H9 (cell line): ENCODE measurements at regions not wholly inside any gene's neighbourhood (a gene's known extent, or its start where the extent isn't known, plus 50 kb on each side); places are given as distances from the start of the nearest gene placed in this dataset.

Source experiments
- DNase-seq: peaks from one replicate; pipeline ENCODE4 v3.0.0-alpha.2; 2017
- H2AFZ ChIP-seq: one replicate; pipeline ENCODE4 v1.6.1; 2013; ENCODE audit warnings: mild to moderate bottlenecking, low read length, control low read depth, moderate library complexity
- H2AK5ac ChIP-seq: 2 replicates; pipeline ENCODE4 v1.6.1; 2013; ENCODE audit warnings: low read length, control low read depth, mixed read lengths; ENCODE audit not compliant: insufficient read length
- H2BK120ac ChIP-seq: one replicate; pipeline ENCODE4 v1.6.1; 2013; ENCODE audit warnings: low read depth, mild to moderate bottlenecking, low read length, control low read depth, inconsistent platforms; ENCODE audit not compliant: poor library complexity, severe bottlenecking
- H2BK12ac ChIP-seq: 2 replicates; pipeline ENCODE4 v1.6.1; 2013; ENCODE audit warnings: low read length, control low read depth, mixed read lengths, low read depth; ENCODE audit not compliant: insufficient read length
- H2BK15ac ChIP-seq: 2 replicates; pipeline ENCODE4 v1.6.1; 2013; ENCODE audit warnings: low read depth, low read length, control low read depth
- H2BK20ac ChIP-seq: one replicate; pipeline ENCODE4 v1.6.1; 2013; ENCODE audit warnings: low read depth, mild to moderate bottlenecking, low read length, control low read depth, inconsistent platforms; ENCODE audit not compliant: poor library complexity, severe bottlenecking
- H2BK5ac ChIP-seq: 2 replicates; pipeline ENCODE4 v1.6.1; 2013; ENCODE audit warnings: low read length, control low read depth, mixed read lengths; ENCODE audit not compliant: insufficient read length
- H3K14ac ChIP-seq: 2 replicates; pipeline ENCODE4 v1.6.1; 2013; ENCODE audit warnings: low read length, control low read depth; ENCODE audit not compliant: insufficient read depth
- H3K18ac ChIP-seq: 2 replicates; pipeline ENCODE4 v1.6.1; 2013; ENCODE audit warnings: low read depth, mild to moderate bottlenecking, mixed read lengths, low read length, control low read depth; ENCODE audit not compliant: insufficient read length
- H3K23ac ChIP-seq: 2 replicates; pipeline ENCODE4 v1.6.1; 2013; ENCODE audit warnings: low read length, control low read depth, mixed read lengths, low read depth; ENCODE audit not compliant: insufficient read length
- H3K23me2 ChIP-seq: 2 replicates; pipeline ENCODE4 v1.6.1; 2013; ENCODE audit warnings: low read depth, mild to moderate bottlenecking, mixed read lengths, low read length, control low read depth; ENCODE audit not compliant: insufficient read length, poor library complexity, severe bottlenecking
- H3K27ac ChIP-seq: 2 replicates; pipeline ENCODE4 v1.5.1; 2013; ENCODE audit warnings: low read length, control low read depth, mixed read lengths, low read depth; ENCODE audit not compliant: insufficient read length
- H3K27me3 ChIP-seq: 2 replicates; pipeline ENCODE4 v1.6.1; 2013; ENCODE audit warnings: low read length, control low read depth, inconsistent platforms; ENCODE audit not compliant: insufficient read depth
- H3K4ac ChIP-seq: 2 replicates; pipeline ENCODE4 v1.6.1; 2013; ENCODE audit warnings: low read depth, mild to moderate bottlenecking, control low read depth, inconsistent platforms, low read length, moderate library complexity
- H3K4me1 ChIP-seq: 2 replicates; pipeline ENCODE4 v1.6.1; 2013; ENCODE audit warnings: low read length, control low read depth, inconsistent platforms; ENCODE audit not compliant: insufficient read depth
- H3K4me2 ChIP-seq: 2 replicates; pipeline ENCODE4 v1.6.1; 2013; ENCODE audit warnings: low read length, control low read depth, mixed read lengths; ENCODE audit not compliant: insufficient read length, insufficient read depth
- H3K56ac ChIP-seq: 2 replicates; pipeline ENCODE4 v1.6.1; 2013; ENCODE audit warnings: low read depth, mild to moderate bottlenecking, mixed read lengths, low read length, control low read depth; ENCODE audit not compliant: insufficient read length
- H3K79me1 ChIP-seq: 2 replicates; pipeline ENCODE4 v1.6.1; 2013; ENCODE audit warnings: low read depth, mild to moderate bottlenecking, moderate library complexity, low read length, control low read depth, inconsistent platforms; ENCODE audit not compliant: insufficient read depth, poor library complexity, severe bottlenecking
- H3K79me2 ChIP-seq: 2 replicates; pipeline ENCODE4 v1.6.1; 2013; ENCODE audit warnings: low read length, control low read depth, inconsistent platforms; ENCODE audit not compliant: insufficient read depth
- H3K9ac ChIP-seq: 2 replicates; pipeline ENCODE4 v1.6.1; 2013; ENCODE audit warnings: low read length, control low read depth, mixed read lengths; ENCODE audit not compliant: insufficient read length; ENCODE audit errors: extremely low read depth
- H3K9me3 ChIP-seq: one replicate; pipeline ENCODE4 v1.6.1; 2013; ENCODE audit warnings: low read depth, low read length, inconsistent platforms; ENCODE audit not compliant: control insufficient read depth
- H3T11ph ChIP-seq: one replicate; pipeline ENCODE4 v1.6.1; 2013; ENCODE audit warnings: mild to moderate bottlenecking, low read length, control low read depth, inconsistent platforms
- H4K20me1 ChIP-seq: one replicate; pipeline ENCODE4 v1.6.1; 2013; ENCODE audit not compliant: control insufficient read depth, insufficient read length, insufficient read depth
- H4K5ac ChIP-seq: 2 replicates; pipeline ENCODE4 v1.6.1; 2013; ENCODE audit warnings: low read depth, mild to moderate bottlenecking, mixed read lengths, low read length, control low read depth; ENCODE audit not compliant: insufficient read length
- H4K8ac ChIP-seq: replicated peaks from 2 replicates; pipeline ENCODE4 v1.6.1; 2013; ENCODE audit warnings: low read length, control low read depth, mixed read lengths, low read depth; ENCODE audit not compliant: insufficient read length
- H4K91ac ChIP-seq: 2 replicates; pipeline ENCODE4 v1.6.1; 2013; ENCODE audit warnings: low read depth, mild to moderate bottlenecking, moderate library complexity, mixed read lengths, low read length, control low read depth; ENCODE audit not compliant: insufficient read length
- H3K27ac Mint-ChIP-seq, 3 experiments: 2 replicates in 2 of 3; 3 replicates in 1 of 3; pipeline ENCODE4 v1.8.0; 2020 to 2021; ENCODE audit warnings: mixed read lengths in 3 of 3, mild to moderate bottlenecking in 1 of 3, moderate library complexity in 1 of 3
- H3K27me3 Mint-ChIP-seq: 2 replicates; pipeline ENCODE4 v1.8.0; 2021; ENCODE audit warnings: low read depth, mild to moderate bottlenecking, moderate library complexity, mixed read lengths
- H3K36me3 Mint-ChIP-seq, 3 experiments: 2 replicates in 2 of 3; 3 replicates in 1 of 3; pipeline ENCODE4 v1.8.0; 2020 to 2021; ENCODE audit warnings: low read depth in 3 of 3, mixed read lengths in 3 of 3; ENCODE audit not compliant: insufficient read depth in 1 of 3
- H3K4me1 Mint-ChIP-seq, 2 experiments: 2 replicates each; pipeline ENCODE4 v1.8.0; 2020; ENCODE audit warnings: mixed read lengths in 2 of 2
- H3K4me3 Mint-ChIP-seq, 2 experiments: 2 replicates in 1 of 2; 3 replicates in 1 of 2; pipeline ENCODE4 v1.8.0; 2020 to 2021; ENCODE audit warnings: mild to moderate bottlenecking in 2 of 2, mixed read lengths in 2 of 2, moderate library complexity in 1 of 2
- H3K9me3 Mint-ChIP-seq, 2 experiments: 2 replicates in 1 of 2; 3 replicates in 1 of 2; pipeline ENCODE4 v1.8.0; 2020; ENCODE audit warnings: mild to moderate bottlenecking in 2 of 2, mixed read lengths in 2 of 2, moderate library complexity in 1 of 2
- CTCF ChIP-seq: fragments of 200-600 bp; sonication (generic); conservative IDR thresholded peaks from 3 replicates; pipeline ENCODE4 v1.8.0; 2021; ENCODE audit warnings: antibody characterized with exemption, mild to moderate bottlenecking
- WGBS: extraction: QIAGEN DNeasy Blood & Tissue Kit; methylation state at CpG from one replicate; pipeline ENCODE4 v1.1.7; 2013; ENCODE audit warnings: missing lambda C conversion rate, low lambda C conversion rate, mixed read lengths; ENCODE audit not compliant: insufficient read length; ENCODE audit errors: extremely low coverage; 5-methylcytosine and 5-hydroxymethylcytosine counted together

GRCh38 chr1:220994671-220995070 lies 115.4 kb downstream of the HLX start:
- Histone ChIP-seq H2BK5ac (no peak overlapping the region), H2AFZ (no peak overlapping the region), H3K23ac (no peak overlapping the region), H4K5ac (no peak overlapping the region), H3K9ac (no peak overlapping the region), H2BK120ac (no peak overlapping the region), H3K9me3 (no peaks in the 10 kb centered on the region), H3T11ph (no peak overlapping the region), H4K91ac (no peak overlapping the region), H3K79me2 (no peaks in the 10 kb centered on the region), H3K27ac (no peak overlapping the region), H4K8ac (no peak overlapping the region), H2BK20ac (no peak overlapping the region), H3K18ac (no peak overlapping the region), H2AK5ac (no peak overlapping the region), H3K23me2 (no peaks in the 10 kb centered on the region), H3K14ac (no peak overlapping the region), H4K20me1 (no peaks in the 10 kb centered on the region), H2BK15ac (no peak overlapping the region), H3K27me3 (no peaks in the 10 kb centered on the region), H3K56ac (no peak overlapping the region), H2BK12ac (no peak overlapping the region), H3K4me1 (0 out of 2 replicates have a peak, but pooled peaks cover 2% of the 10 kb centered on the region), H3K79me1 (no peaks in the 10 kb centered on the region), H3K4ac (no peak overlapping the region), H3K4me2 (no peak overlapping the region)
- Mint-ChIP-seq H3K9me3 (peaks cover 3 to 5% of the 10 kb centered on the region in 2 experiments; a peak in 2 of 5 replicates), H3K36me3 (peaks cover 0 to 4% (median 3%) of the 10 kb centered on the region in 3 experiments; a peak in 3 of 7 replicates), H3K27ac (no peak overlapping the region), H3K4me3 (no peak overlapping the region), H3K27me3 (no peaks in the 10 kb centered on the region), H3K4me1 (peaks cover 9 to 10% of the 10 kb centered on the region in 2 experiments)
- DNase-seq = no peak
- no CpG with 5 or more reads among the region's 3 CpGs for WGBS
- TF ChIP-seq CTCF = no peak
